Tibial nerve (tissue), 4 donors: ENCODE measurements at regions not wholly inside any gene's neighbourhood (a gene's known extent, or its start where the extent isn't known, plus 50 kb on each side); places are given as distances from the start of the nearest gene placed in this dataset.

Experiments
- DNase-seq, 2 donors: peaks; one replicate each; pipeline ENCODE4 v3.0.0-alpha.2; 2019; ENCODE audit warnings: low spot score in 2 of 2
- H3K27ac ChIP-seq, 4 donors: fragments of 200-600 bp; sonication (generic) in 3 of 4; one replicate each; pipeline ENCODE4 v1.5.1; 2017 to 2019; ENCODE audit warnings: mild to moderate bottlenecking in 1 of 4
- H3K27me3 ChIP-seq, 2 donors: fragments of 200-600 bp; sonication (generic) in 1 of 2; one replicate each; pipeline versions ENCODE4 v1.5.1 to v1.6.0; 2017 to 2019
- H3K36me3 ChIP-seq, 3 donors: fragments of 200-600 bp; sonication (generic); one replicate each; pipeline ENCODE4 v1.5.1; 2018 to 2019
- H3K4me1 ChIP-seq, 4 donors: fragments of 200-600 bp; sonication (generic) in 3 of 4; one replicate each; pipeline ENCODE4 v1.5.1; 2017 to 2019
- H3K4me3 ChIP-seq, 4 donors: fragments of 200-600 bp; sonication (generic) in 3 of 4; one replicate each; pipeline ENCODE4 v1.5.1; 2017 to 2019; ENCODE audit warnings: mild to moderate bottlenecking in 1 of 4, moderate library complexity in 1 of 4
- H3K9me3 ChIP-seq, 4 donors: fragments of 200-600 bp; sonication (generic) in 3 of 4; one replicate each; pipeline ENCODE4 v1.5.1; 2017 to 2019
- EP300 ChIP-seq, 2 donors: sonication (generic); formaldehyde crosslinking; IDR thresholded peaks; one replicate each; pipeline ENCODE4 v1.6.1; 2017; ENCODE audit warnings: antibody characterized with exemption in 2 of 2, mild to moderate bottlenecking in 1 of 2
- POLR2A ChIP-seq, 2 donors: fragments of 450-650 bp; IDR thresholded peaks; one replicate each; pipeline ENCODE4 v1.6.1; 2017; ENCODE audit warnings: antibody characterized with exemption in 2 of 2, mild to moderate bottlenecking in 2 of 2, moderate library complexity in 2 of 2
- WGBS, 2 donors: methylation state at CpG; one replicate each; pipeline ENCODE4 v1.1.5; 2018; 5-methylcytosine and 5-hydroxymethylcytosine counted together
- TF ChIP-seq, protein P1 (sequence below), 5 experiments: fragments of 200-600 bp in 3 of 5; fragments of 450-650 bp in 2 of 5; sonication (generic) in 3 of 5; IDR thresholded peaks; one replicate each; pipeline ENCODE4 v1.5.1; 2016 to 2019; ENCODE audit warnings: antibody characterized with exemption in 5 of 5, mild to moderate bottlenecking in 3 of 5, moderate library complexity in 2 of 5

DNA sequence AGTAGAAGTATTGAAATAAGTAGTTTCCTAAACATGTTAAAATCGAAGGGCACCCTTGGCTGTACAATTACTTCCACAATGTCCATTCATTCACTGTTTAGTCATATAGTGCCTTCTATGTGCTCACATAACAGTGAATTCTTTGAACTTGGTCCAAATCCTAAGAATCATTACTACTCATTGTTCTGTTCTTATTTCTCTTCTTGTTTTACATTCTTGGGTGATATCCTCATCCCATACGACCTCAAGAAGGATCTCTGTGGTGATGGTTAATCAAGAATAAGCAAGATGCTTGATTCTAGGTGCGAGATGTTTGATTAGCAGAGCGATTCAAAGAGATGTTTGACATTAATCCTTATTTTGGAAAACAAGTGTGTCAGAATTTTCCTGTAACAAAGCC is 667.4 kb upstream of the ZP4 start:
- Histone ChIP-seq H3K4me1 (no peaks in the 10 kb centered on the region), H3K4me3 (no peak overlapping the region), H3K36me3 (no peaks in the 10 kb centered on the region), H3K27ac (no peak overlapping the region), H3K27me3 (no peaks in the 10 kb centered on the region), H3K9me3 (no peaks in the 10 kb centered on the region)
- no peak for DNase-seq
- TF ChIP-seq, protein P1, sequence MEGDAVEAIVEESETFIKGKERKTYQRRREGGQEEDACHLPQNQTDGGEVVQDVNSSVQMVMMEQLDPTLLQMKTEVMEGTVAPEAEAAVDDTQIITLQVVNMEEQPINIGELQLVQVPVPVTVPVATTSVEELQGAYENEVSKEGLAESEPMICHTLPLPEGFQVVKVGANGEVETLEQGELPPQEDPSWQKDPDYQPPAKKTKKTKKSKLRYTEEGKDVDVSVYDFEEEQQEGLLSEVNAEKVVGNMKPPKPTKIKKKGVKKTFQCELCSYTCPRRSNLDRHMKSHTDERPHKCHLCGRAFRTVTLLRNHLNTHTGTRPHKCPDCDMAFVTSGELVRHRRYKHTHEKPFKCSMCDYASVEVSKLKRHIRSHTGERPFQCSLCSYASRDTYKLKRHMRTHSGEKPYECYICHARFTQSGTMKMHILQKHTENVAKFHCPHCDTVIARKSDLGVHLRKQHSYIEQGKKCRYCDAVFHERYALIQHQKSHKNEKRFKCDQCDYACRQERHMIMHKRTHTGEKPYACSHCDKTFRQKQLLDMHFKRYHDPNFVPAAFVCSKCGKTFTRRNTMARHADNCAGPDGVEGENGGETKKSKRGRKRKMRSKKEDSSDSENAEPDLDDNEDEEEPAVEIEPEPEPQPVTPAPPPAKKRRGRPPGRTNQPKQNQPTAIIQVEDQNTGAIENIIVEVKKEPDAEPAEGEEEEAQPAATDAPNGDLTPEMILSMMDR (IDR thresholded peaks at IDR 0.05), result no peak
- TF ChIP-seq POLR2A (IDR thresholded peaks at IDR 0.05) (no peak), EP300 (IDR thresholded peaks at IDR 0.05) (no peak)
- 58 to 62% methylated on average over 4 of the region's 4 CpGs for WGBS, 2 donors

DNA sequence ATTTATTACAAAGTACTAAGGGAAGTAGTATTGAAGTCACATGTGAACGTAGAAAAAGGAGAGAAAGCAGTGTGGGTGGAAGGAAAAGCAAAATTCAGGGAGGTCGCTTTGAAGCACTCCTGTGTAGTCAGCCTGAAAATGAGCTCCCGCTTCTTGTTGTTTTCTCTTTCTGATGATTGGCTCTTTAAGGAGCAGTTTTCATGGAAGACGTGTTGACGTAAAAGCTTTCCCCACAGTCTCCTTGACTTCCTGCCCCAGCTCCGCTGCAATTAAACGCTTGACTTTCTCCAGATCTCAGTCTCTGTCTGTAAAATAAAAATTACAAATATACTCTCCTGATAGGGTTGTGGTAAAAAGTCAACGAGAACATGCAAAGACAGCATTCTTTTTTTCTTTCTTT is 661.5 kb upstream of the ZP4 start:
- no peak overlapping the region for H3K4me3 ChIP-seq
- no peaks in the 10 kb centered on the region for H3K36me3 ChIP-seq
- H3K4me1 ChIP-seq, result no peaks in the 10 kb centered on the region
- no peak for DNase-seq
- WGBS, 2 donors, result 63 to 64% methylated on average over 8 of the region's 8 CpGs
- H3K27ac ChIP-seq, result no peak overlapping the region
- no peaks in the 10 kb centered on the region for H3K27me3 ChIP-seq
- TF ChIP-seq EP300 (IDR thresholded peaks at IDR 0.05) (no peak), POLR2A (IDR thresholded peaks at IDR 0.05) (no peak)
- TF ChIP-seq, protein P1 (IDR thresholded peaks at IDR 0.05), result no peak
- H3K9me3 ChIP-seq, result no peaks in the 10 kb centered on the region

DNA sequence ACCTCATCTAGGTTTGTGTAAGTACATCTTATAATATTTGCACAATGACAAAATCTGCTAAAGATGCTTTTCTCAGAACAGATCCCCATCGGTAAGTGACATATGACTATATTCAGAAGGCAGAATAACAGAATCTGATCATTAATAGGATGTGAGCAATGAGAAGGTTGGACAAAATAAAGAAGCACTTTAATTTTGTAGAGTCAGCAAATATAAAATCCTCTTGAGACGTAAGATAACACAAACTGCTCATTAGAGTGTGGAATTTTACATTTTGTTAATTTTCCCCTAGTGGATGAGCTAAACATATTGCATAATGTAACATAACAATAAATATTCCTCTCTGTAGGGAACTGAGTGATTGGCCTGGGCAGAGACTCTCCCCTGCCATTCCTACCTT is 658.4 kb upstream of the ZP4 start:
- WGBS, 2 donors, result 66 to 92% methylated on average over 2 of the region's 2 CpGs
- Histone ChIP-seq H3K27me3 (no peaks in the 10 kb centered on the region), H3K36me3 (no peaks in the 10 kb centered on the region), H3K9me3 (peaks cover 0 to 3% (median 0%) of the 10 kb centered on the region in 4 donors), H3K4me3 (no peak overlapping the region), H3K27ac (no peak overlapping the region), H3K4me1 (no peaks in the 10 kb centered on the region)
- TF ChIP-seq EP300 (IDR thresholded peaks at IDR 0.05), result no peak
- TF ChIP-seq, protein P1 (IDR thresholded peaks at IDR 0.05), result no peak
- no peak for TF ChIP-seq POLR2A (IDR thresholded peaks at IDR 0.05)
- no peak for DNase-seq

DNA sequence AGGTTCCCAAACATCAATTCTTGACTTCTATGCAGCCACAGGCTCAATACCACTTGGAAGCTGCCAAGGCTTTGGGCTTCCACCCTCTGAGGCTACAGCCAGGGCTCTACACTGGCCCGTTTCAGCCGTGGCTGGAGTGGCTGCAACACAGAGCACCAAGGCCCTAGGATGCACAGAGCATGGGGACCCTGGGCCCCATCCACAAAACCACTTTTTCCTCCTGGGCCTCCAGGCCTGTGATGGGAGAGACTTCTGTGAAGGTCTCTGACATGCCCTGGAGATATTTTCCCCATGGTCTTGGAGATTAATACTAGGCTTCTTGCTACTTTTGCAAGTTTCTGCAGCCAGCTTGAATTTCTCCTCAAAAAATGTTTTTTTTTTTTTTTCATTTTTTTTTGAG is 655.4 kb upstream of the ZP4 start:
- Histone ChIP-seq H3K4me3 (no peak overlapping the region), H3K9me3 (peaks cover 0 to 3% (median 0%) of the 10 kb centered on the region in 4 donors), H3K27me3 (no peaks in the 10 kb centered on the region), H3K27ac (no peak overlapping the region), H3K4me1 (no peaks in the 10 kb centered on the region), H3K36me3 (no peaks in the 10 kb centered on the region)
- DNase-seq, result no peak
- no peak for TF ChIP-seq EP300 (IDR thresholded peaks at IDR 0.05)
- TF ChIP-seq POLR2A (IDR thresholded peaks at IDR 0.05), result no peak
- TF ChIP-seq, protein P1 (IDR thresholded peaks at IDR 0.05), result no peak
- 84 to 95% methylated on average over 2 of the region's 2 CpGs for WGBS, 2 donors

DNA sequence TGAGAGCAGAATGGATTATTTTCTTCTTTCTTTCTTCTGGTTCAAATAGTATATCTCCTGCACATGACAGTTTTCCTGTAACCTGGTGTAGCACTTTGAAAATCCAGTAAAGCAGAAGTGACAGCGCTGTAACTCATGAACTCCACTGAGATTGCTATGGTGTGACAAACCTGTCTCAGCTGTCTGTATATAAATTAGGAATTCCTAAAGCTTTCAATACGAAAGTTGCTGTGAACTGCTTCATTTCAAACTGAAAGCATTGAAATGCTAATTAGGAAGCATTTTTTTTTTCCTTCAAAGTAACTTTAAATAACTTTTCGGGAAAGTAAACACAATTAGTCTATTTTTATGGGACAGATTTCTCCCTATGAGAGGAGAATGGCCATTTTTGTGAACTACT is 646.9 kb upstream of the ZP4 start:
- no peaks in the 10 kb centered on the region for H3K36me3 ChIP-seq

More for the DNA sequence above, 646.9 kb upstream of the ZP4 start:
- no peaks in the 10 kb centered on the region for H3K9me3 ChIP-seq
- 68 to 70% methylated on average over 3 of the region's 3 CpGs for WGBS, 2 donors
- TF ChIP-seq, protein P1 (IDR thresholded peaks at IDR 0.05), result no peak
- TF ChIP-seq POLR2A (IDR thresholded peaks at IDR 0.05) (no peak), EP300 (IDR thresholded peaks at IDR 0.05) (no peak)
- no peaks in the 10 kb centered on the region for H3K4me1 ChIP-seq
- H3K27me3 ChIP-seq, result no peaks in the 10 kb centered on the region
- H3K27ac ChIP-seq, result no peak overlapping the region
- no peak overlapping the region for H3K4me3 ChIP-seq
- DNase-seq, result no peak
